Parathyroid adenoma (tissue), 2 donors: ENCODE measurements at regions not wholly inside any gene's neighbourhood (a gene's known extent, or its start where the extent isn't known, plus 50 kb on each side); places are given as distances from the start of the nearest gene placed in this dataset.

Source experiments
- H2AFZ ChIP-seq: fragments of 300-600 bp; sonication (generic); one replicate; pipeline ENCODE4 v1.7.0; 2017; ENCODE audit warnings: antibody characterized with exemption, mild to moderate bottlenecking
- H3K27ac ChIP-seq: fragments of 300-600 bp; sonication (generic); one replicate; pipeline ENCODE4 v1.7.0; 2017
- H3K27me3 ChIP-seq: fragments of 300-600 bp; sonication (generic); one replicate; pipeline ENCODE4 v1.7.0; 2017; ENCODE audit warnings: low read length; ENCODE audit not compliant: control insufficient read depth, insufficient read depth
- H3K36me3 ChIP-seq: fragments of 300-600 bp; sonication (generic); one replicate; pipeline ENCODE4 v1.7.0; 2017; ENCODE audit warnings: low read length; ENCODE audit not compliant: control insufficient read depth, insufficient read depth
- H3K4me1 ChIP-seq: fragments of 300-600 bp; sonication (generic); one replicate; pipeline ENCODE4 v1.7.0; 2017; ENCODE audit warnings: control low read depth
- H3K4me2 ChIP-seq: fragments of 300-600 bp; sonication (generic); one replicate; pipeline ENCODE4 v1.7.0; 2017; ENCODE audit warnings: low read length
- H3K4me3 ChIP-seq: fragments of 300-600 bp; sonication (generic); one replicate; pipeline ENCODE4 v1.7.0; 2017; ENCODE audit warnings: low read depth, low read length
- H3K79me2 ChIP-seq: fragments of 300-600 bp; sonication (generic); one replicate; pipeline ENCODE4 v1.7.0; 2017; ENCODE audit warnings: control low read depth
- H3K9ac ChIP-seq: fragments of 300-600 bp; sonication (generic); one replicate; pipeline ENCODE4 v1.7.0; 2017; ENCODE audit warnings: mild to moderate bottlenecking
- H3K9me3 ChIP-seq: fragments of 300-600 bp; sonication (generic); one replicate; pipeline ENCODE4 v1.7.0; 2017; ENCODE audit warnings: low read length; ENCODE audit not compliant: control insufficient read depth
- TF ChIP-seq, protein P1 (sequence below): fragments of 300-600 bp; sonication (generic); IDR thresholded peaks from one replicate; pipeline ENCODE4 v1.7.0; 2017; ENCODE audit warnings: antibody characterized with exemption, mild to moderate bottlenecking
- donor health status: primary hyperparathyroidism.

DNA sequence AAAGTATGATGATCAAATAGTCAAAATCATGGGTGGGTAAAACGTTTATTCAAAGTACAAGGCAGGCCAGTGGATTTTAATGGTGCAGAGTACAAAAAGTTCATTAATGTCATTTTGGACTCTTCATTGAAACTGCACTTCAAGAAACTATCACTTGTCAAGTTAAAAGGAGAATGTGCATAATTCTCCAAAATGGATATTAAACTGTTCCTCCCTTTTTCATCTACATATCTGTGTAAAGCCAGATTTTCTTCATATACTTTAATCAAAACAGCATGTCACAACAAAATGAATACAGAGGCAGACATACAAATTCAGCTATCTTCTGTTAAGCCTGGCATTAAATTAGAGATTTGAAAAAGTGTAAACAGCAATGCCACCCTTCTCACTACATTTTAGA is 401.6 kb downstream of the NR2F1-AS1 start:
- H3K36me3 ChIP-seq, result no peaks in the 10 kb centered on the region

DNA sequence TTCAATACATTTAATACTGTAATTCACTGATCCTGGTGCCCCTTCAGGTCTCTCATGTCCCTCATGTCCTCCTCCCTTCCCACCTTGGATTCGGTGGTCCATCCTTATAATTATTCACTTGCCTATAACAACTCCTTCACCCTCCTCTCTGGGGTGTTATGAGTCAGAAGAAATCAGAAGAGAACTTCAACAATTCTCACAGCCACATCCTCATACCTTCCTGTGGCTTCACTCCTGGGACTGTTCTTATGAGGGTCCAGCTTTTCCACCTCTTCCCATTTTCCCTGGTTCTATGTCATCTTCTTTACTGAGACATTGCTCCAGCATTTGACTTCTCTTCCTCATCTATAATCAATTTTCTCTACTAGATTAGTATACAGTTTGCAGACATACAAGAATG is 406.1 kb downstream of the NR2F1-AS1 start:
- Histone ChIP-seq H3K36me3 (no peaks in the 10 kb centered on the region), H3K27ac (no peak overlapping the region), H3K4me1 (no peaks in the 10 kb centered on the region), H3K4me3 (no peak overlapping the region), H3K79me2 (no peaks in the 10 kb centered on the region), H3K9me3 (no peaks in the 10 kb centered on the region), H3K4me2 (no peak overlapping the region), H3K27me3 (no peaks in the 10 kb centered on the region), H2AFZ (no peak overlapping the region), H3K9ac (no peak overlapping the region)
- TF ChIP-seq, protein P1, sequence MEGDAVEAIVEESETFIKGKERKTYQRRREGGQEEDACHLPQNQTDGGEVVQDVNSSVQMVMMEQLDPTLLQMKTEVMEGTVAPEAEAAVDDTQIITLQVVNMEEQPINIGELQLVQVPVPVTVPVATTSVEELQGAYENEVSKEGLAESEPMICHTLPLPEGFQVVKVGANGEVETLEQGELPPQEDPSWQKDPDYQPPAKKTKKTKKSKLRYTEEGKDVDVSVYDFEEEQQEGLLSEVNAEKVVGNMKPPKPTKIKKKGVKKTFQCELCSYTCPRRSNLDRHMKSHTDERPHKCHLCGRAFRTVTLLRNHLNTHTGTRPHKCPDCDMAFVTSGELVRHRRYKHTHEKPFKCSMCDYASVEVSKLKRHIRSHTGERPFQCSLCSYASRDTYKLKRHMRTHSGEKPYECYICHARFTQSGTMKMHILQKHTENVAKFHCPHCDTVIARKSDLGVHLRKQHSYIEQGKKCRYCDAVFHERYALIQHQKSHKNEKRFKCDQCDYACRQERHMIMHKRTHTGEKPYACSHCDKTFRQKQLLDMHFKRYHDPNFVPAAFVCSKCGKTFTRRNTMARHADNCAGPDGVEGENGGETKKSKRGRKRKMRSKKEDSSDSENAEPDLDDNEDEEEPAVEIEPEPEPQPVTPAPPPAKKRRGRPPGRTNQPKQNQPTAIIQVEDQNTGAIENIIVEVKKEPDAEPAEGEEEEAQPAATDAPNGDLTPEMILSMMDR, result no peak

More for the DNA sequence above, 401.6 kb downstream of the NR2F1-AS1 start:
- no peak overlapping the region for H3K4me3 ChIP-seq
- TF ChIP-seq, protein P1, result no peak
- H3K4me1 ChIP-seq, result no peaks in the 10 kb centered on the region
- no peak overlapping the region for H3K9ac ChIP-seq
- no peak overlapping the region for H2AFZ ChIP-seq
- H3K27ac ChIP-seq, result no peak overlapping the region
- H3K27me3 ChIP-seq, result no peaks in the 10 kb centered on the region
- H3K79me2 ChIP-seq, result no peaks in the 10 kb centered on the region
- H3K9me3 ChIP-seq, result no peaks in the 10 kb centered on the region
- no peak overlapping the region for H3K4me2 ChIP-seq

DNA sequence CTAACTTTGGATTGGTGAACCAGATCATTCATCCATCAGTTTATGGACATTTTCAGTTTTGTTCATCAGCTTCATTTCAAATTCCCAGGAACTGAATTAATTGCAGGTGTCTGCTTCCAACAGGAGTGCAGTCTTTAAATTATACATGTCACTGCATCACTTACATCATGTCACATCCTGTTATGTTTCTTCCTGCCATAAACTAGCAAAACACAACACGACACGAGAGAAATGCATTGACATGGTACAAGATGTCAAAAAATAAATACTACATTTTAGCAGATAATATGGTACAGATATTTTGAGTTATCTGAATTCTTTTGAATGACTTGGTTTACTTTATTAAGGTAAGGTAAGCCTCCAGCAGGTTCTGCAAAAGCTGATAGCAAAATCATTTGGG is 415.5 kb downstream of the NR2F1-AS1 start:
- TF ChIP-seq, protein P1, result no peak
- Histone ChIP-seq H2AFZ (no peak overlapping the region), H3K27ac (no peak overlapping the region), H3K27me3 (no peaks in the 10 kb centered on the region), H3K4me2 (no peak overlapping the region), H3K4me3 (no peak overlapping the region), H3K4me1 (no peaks in the 10 kb centered on the region), H3K79me2 (no peaks in the 10 kb centered on the region), H3K36me3 (no peaks in the 10 kb centered on the region), H3K9me3 (no peaks in the 10 kb centered on the region), H3K9ac (no peak overlapping the region)

DNA sequence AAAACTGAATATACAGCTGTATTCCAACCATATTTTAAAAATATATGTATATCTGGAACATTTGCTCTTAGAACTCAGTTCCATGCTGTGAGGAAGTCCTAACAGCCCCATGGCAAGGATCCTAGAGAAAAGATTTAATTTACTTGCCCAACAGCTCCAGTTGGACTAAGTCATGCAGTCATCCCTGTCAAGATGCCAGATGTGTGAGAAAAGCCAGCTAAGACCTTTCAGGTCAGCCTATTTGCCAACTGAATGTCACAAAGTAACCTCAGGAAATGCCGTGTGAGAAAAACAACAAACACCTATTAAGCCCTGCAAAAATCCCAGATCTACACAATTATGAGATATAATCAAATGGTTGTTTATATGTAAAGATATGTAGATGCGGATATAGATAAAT is 416.3 kb downstream of the NR2F1-AS1 start:
- no peak overlapping the region for H3K9ac ChIP-seq
- no peak overlapping the region for H2AFZ ChIP-seq

More for the DNA sequence above, 416.3 kb downstream of the NR2F1-AS1 start:
- Histone ChIP-seq H3K4me3 (no peak overlapping the region), H3K9me3 (no peaks in the 10 kb centered on the region), H3K27ac (no peak overlapping the region), H3K79me2 (no peaks in the 10 kb centered on the region), H3K36me3 (no peaks in the 10 kb centered on the region), H3K4me2 (no peak overlapping the region), H3K4me1 (no peaks in the 10 kb centered on the region), H3K27me3 (no peaks in the 10 kb centered on the region)
- TF ChIP-seq, protein P1, result no peak
